Hepatocyte (in vitro differentiated cells): ENCODE measurements at regions not wholly inside any gene's neighbourhood (a gene's known extent, or its start where the extent isn't known, plus 50 kb on each side); places are given as distances from the start of the nearest gene placed in this dataset.

Source experiments
- DNase-seq: peaks from one replicate; pipeline ENCODE4 v3.0.0-alpha.2; 2016; ENCODE audit warnings: low spot score
- H2AFZ ChIP-seq: fragments of 200-600 bp; sonication (generic); 2 replicates; pipeline ENCODE4 v1.6.0; 2016; ENCODE audit warnings: antibody characterized with exemption, mild to moderate bottlenecking
- H3K27ac ChIP-seq: fragments of 200-600 bp; sonication (generic); 2 replicates; pipeline ENCODE4 v1.5.1; 2016; ENCODE audit warnings: mild to moderate bottlenecking
- H3K27me3 ChIP-seq: fragments of 200-600 bp; sonication (generic); 2 replicates; pipeline ENCODE4 v1.6.1; 2016
- H3K36me3 ChIP-seq: fragments of 200-600 bp; sonication (generic); replicated peaks from 2 replicates; pipeline ENCODE4 v1.5.1; 2016; ENCODE audit warnings: low read depth; ENCODE audit not compliant: insufficient read depth
- H3K4me1 ChIP-seq: fragments of 200-600 bp; sonication (generic); 2 replicates; pipeline ENCODE4 v1.5.1; 2016; ENCODE audit warnings: mild to moderate bottlenecking, moderate library complexity; ENCODE audit not compliant: insufficient read depth
- H3K4me2 ChIP-seq: fragments of 200-600 bp; sonication (generic); 2 replicates; pipeline ENCODE4 v1.6.0; 2016
- H3K4me3 ChIP-seq: fragments of 200-600 bp; sonication (generic); 2 replicates; pipeline ENCODE4 v1.5.1; 2016; ENCODE audit warnings: mild to moderate bottlenecking
- H3K79me2 ChIP-seq: fragments of 200-600 bp; sonication (generic); 2 replicates; pipeline ENCODE4 v1.6.0; 2017; ENCODE audit warnings: mild to moderate bottlenecking
- H3K9me2 ChIP-seq: fragments of 200-600 bp; sonication (generic); replicated peaks from 2 replicates; pipeline ENCODE4 v1.6.0; 2017; ENCODE audit warnings: mild to moderate bottlenecking; ENCODE audit not compliant: insufficient read depth
- H3K9me3 ChIP-seq: fragments of 200-600 bp; sonication (generic); 2 replicates; pipeline ENCODE4 v1.5.1; 2016; ENCODE audit warnings: low read depth, mild to moderate bottlenecking
- H4K20me1 ChIP-seq: fragments of 200-600 bp; sonication (generic); 2 replicates; pipeline ENCODE4 v1.6.0; 2016; ENCODE audit warnings: mild to moderate bottlenecking; ENCODE audit not compliant: insufficient read depth, poor library complexity, severe bottlenecking
- EZH2 ChIP-seq: fragments of 200-600 bp; sonication (generic); IDR thresholded peaks from 2 replicates; pipeline ENCODE4 v1.6.1; 2016; ENCODE audit warnings: antibody characterized with exemption, mild to moderate bottlenecking, borderline replicate concordance
- EZH2phosphoT487 ChIP-seq: fragments of 200-600 bp; sonication (generic); IDR thresholded peaks from one replicate; pipeline ENCODE4 v1.6.1; 2018; ENCODE audit warnings: antibody characterized with exemption, mild to moderate bottlenecking, low read depth, moderate library complexity; ENCODE audit not compliant: unreplicated experiment, severe bottlenecking
- WGBS: methylation state at CpG from one replicate; pipeline ENCODE4 v1.1.6; 2016; ENCODE audit warnings: low lambda C conversion rate; ENCODE audit errors: missing lambda C conversion rate; 5-methylcytosine and 5-hydroxymethylcytosine counted together
- TF ChIP-seq, protein P1 (sequence below): fragments of 200-600 bp; sonication (generic); IDR thresholded peaks from 2 replicates; pipeline ENCODE4 v1.5.1; 2016; ENCODE audit warnings: antibody characterized with exemption, mild to moderate bottlenecking; ENCODE audit not compliant: poor library complexity

DNA sequence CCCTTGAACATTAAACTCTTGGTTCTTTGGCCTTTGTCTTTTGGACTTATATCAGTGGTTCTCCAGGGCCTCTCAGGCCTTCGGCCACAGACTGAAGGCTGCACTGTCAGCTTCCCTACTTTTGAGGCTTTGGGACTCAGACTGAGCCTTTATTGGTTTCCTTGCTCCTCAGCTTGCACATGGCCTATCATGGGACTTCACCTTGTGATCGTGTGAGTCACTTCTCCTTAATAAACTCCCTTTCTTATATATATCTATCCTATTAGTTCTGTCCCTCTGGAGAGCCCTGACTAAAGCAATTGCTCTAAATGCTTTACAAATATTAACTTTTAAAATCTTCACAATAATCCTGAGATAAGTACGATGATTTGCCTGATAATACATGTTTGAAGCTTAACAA is 353.6 kb upstream of the TRIB2 start:
- Histone ChIP-seq H3K4me3 (no peak overlapping the region), H3K27me3 (no peaks in the 10 kb centered on the region), H3K27ac (no peak overlapping the region), H4K20me1 (no peaks in the 10 kb centered on the region), H3K9me2 (no peaks in the 10 kb centered on the region), H3K4me2 (no peak overlapping the region), H3K9me3 (no peaks in the 10 kb centered on the region), H2AFZ (no peak overlapping the region), H3K4me1 (no peaks in the 10 kb centered on the region), H3K79me2 (no peaks in the 10 kb centered on the region), H3K36me3 (no peaks in the 10 kb centered on the region)
- DNase-seq: peak; percentile 9
- no peak for TF ChIP-seq EZH2
- TF ChIP-seq, protein P1, sequence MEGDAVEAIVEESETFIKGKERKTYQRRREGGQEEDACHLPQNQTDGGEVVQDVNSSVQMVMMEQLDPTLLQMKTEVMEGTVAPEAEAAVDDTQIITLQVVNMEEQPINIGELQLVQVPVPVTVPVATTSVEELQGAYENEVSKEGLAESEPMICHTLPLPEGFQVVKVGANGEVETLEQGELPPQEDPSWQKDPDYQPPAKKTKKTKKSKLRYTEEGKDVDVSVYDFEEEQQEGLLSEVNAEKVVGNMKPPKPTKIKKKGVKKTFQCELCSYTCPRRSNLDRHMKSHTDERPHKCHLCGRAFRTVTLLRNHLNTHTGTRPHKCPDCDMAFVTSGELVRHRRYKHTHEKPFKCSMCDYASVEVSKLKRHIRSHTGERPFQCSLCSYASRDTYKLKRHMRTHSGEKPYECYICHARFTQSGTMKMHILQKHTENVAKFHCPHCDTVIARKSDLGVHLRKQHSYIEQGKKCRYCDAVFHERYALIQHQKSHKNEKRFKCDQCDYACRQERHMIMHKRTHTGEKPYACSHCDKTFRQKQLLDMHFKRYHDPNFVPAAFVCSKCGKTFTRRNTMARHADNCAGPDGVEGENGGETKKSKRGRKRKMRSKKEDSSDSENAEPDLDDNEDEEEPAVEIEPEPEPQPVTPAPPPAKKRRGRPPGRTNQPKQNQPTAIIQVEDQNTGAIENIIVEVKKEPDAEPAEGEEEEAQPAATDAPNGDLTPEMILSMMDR: no peak
- TF ChIP-seq EZH2phosphoT487: no peak
- 84% methylated on average over 3 of the region's 3 CpGs for WGBS

DNA sequence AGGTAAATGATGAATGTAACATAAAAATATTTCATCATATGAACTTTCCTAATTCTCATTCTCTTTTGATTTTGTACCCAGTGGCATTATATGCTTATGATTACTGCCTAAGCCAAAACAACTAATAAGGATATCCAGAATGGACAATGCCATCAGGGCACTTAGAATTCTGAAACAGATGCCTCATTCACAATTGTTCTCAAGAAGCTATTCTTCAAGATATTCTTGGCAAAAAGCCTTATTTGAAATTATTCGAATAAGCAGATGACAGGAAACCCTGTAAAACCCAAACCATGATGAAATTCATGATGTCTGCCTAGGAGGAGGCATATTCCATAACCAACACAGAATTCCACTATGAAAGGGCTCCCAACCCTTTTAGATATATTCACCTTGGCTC is 353.2 kb upstream of the TRIB2 start:
- Histone ChIP-seq H4K20me1 (no peaks in the 10 kb centered on the region), H3K4me3 (no peak overlapping the region), H3K9me3 (no peaks in the 10 kb centered on the region), H3K9me2 (no peaks in the 10 kb centered on the region), H3K4me2 (no peak overlapping the region), H3K36me3 (no peaks in the 10 kb centered on the region), H3K79me2 (no peaks in the 10 kb centered on the region), H3K4me1 (no peaks in the 10 kb centered on the region), H2AFZ (no peak overlapping the region), H3K27ac (no peak overlapping the region), H3K27me3 (no peaks in the 10 kb centered on the region)
- 86% methylated on average over 1 of the region's 1 CpG for WGBS
- TF ChIP-seq, protein P1: no peak
- TF ChIP-seq EZH2: no peak
- no peak for TF ChIP-seq EZH2phosphoT487
- no peak for DNase-seq

DNA sequence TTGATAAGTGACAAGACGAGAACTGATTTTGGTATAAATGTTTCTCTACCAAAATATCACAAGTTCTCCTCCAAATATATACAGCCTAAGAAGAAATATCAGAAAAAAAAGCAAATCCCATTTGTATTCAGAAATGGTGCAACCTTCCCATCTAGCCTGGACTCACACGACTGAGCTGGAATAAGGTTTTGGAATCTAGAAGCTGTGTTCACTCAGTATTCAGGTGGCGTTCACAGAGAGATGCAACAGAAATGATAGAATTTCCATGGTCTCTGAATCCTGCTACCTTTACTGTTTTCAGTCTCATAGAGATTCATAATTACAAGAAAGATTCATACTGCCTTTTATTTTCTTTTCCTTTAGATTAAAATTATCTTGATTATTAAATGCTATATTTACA is 347.2 kb upstream of the TRIB2 start:
- no peak overlapping the region for H3K4me2 ChIP-seq
- no peak for DNase-seq
- H3K27me3 ChIP-seq: no peaks in the 10 kb centered on the region
- H2AFZ ChIP-seq: no peak overlapping the region
- no peaks in the 10 kb centered on the region for H3K79me2 ChIP-seq
- H3K4me1 ChIP-seq: no peaks in the 10 kb centered on the region
- no peak overlapping the region for H3K4me3 ChIP-seq
- no peaks in the 10 kb centered on the region for H4K20me1 ChIP-seq
- H3K9me2 ChIP-seq: no peaks in the 10 kb centered on the region
- no peaks in the 10 kb centered on the region for H3K9me3 ChIP-seq
- TF ChIP-seq EZH2phosphoT487 (no peak), EZH2 (no peak)
- TF ChIP-seq, protein P1: no peak
- no peaks in the 10 kb centered on the region for H3K36me3 ChIP-seq
- 90% methylated on average over 3 of the region's 3 CpGs for WGBS
- H3K27ac ChIP-seq: no peak overlapping the region

DNA sequence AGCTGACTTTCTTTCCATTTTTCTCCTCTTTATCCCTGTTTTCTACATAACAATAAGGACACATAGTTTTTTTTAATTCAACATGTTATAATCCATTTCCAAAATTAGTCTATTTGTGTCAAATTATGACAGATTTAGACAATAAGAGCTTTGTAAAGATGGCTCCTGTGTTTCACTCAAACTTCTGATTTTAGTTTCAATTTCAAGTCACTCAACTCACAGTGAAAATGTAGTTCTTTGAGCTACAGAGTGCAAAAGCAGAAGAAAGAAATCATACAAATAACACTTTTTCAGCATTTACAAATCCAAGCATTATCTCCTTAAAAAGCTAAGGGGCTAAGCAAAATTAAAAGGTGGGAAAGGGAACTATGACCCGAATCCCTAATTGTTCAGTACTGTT is 340.7 kb upstream of the TRIB2 start:
- no peaks in the 10 kb centered on the region for H4K20me1 ChIP-seq
- TF ChIP-seq EZH2phosphoT487 (no peak), EZH2 (no peak)
- TF ChIP-seq, protein P1: no peak
- H3K9me3 ChIP-seq: no peaks in the 10 kb centered on the region
- no peaks in the 10 kb centered on the region for H3K79me2 ChIP-seq
- no peaks in the 10 kb centered on the region for H3K27me3 ChIP-seq
- H3K4me3 ChIP-seq: no peak overlapping the region
- DNase-seq: no peak
- WGBS: 93% methylated on average over 1 of the region's 1 CpG
- H3K4me2 ChIP-seq: no peak overlapping the region
- H2AFZ ChIP-seq: no peak overlapping the region
- no peak overlapping the region for H3K27ac ChIP-seq
- H3K4me1 ChIP-seq: no peaks in the 10 kb centered on the region
- H3K9me2 ChIP-seq: no peaks in the 10 kb centered on the region
- no peaks in the 10 kb centered on the region for H3K36me3 ChIP-seq
